Left hindlimb (tissue), 1 donor: ENCODE measurements at regions not wholly inside any gene's neighbourhood (a gene's known extent, or its start where the extent isn't known, plus 50 kb on each side); places are given as distances from the start of the nearest gene placed in this dataset.

Experiments used
- DNase-seq: peaks from one replicate; pipeline ENCODE4 v3.0.0-alpha.2; 2018

- no peak for DNase-seq
Observed at GRCh38 chr20:48194583-48194982, 409.3 kb upstream of the SULF2 start.

GRCh38 chr20:48193627-48194425 is 408.5 kb upstream of the SULF2 start:
- DNase-seq, result no peak

- DNase-seq, result no peak
Observed at GRCh38 chr20:48192109-48192508, 406.8 kb upstream of the SULF2 start.

DNA sequence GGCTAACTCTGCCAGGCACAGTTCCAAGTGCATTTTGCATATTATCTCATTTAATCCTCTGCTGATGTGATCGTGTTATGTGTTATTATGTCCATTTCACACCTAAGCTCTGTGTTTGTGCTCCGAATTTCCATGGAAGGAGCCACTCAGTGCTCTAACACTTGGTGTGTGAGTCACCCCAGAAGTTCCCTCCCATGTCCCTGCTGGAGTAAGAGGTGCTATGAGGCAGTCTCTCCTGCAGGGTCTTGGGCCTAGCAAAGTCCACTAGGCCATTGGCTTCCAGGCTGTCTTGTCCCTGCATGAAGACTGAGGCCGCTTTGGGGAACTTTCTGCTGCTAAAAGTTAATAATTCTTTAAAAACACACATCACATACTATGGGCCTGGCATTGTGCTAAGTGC is 405.9 kb upstream of the SULF2 start:
- no peak for DNase-seq

- DNase-seq, result no peak
Observed at GRCh38 chr20:48190757-48191156, 405.5 kb upstream of the SULF2 start.

DNA sequence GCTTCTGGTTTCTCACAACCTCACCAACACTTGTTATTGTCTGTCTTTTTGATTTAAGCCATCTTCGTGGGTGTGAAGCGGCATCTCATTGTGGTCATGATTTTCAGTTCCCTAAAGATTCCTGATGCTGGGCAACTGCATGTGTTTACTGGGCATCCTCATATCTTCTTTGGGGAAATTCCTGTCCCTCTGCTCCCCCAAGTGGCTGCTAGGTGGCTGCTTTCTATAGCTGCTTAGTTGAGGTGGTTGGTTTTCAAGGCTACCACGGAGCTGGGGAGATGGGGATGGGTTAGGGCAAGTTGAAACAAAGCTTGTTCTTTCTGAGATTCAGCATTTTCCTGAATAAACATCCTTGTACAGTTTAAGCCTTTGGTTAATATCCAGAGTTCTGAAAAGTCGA is 403.9 kb upstream of the SULF2 start:
- no peak for DNase-seq

GRCh38 chr20:48187851-48188250 is 402.6 kb upstream of the SULF2 start:
- DNase-seq, result no peak

DNA sequence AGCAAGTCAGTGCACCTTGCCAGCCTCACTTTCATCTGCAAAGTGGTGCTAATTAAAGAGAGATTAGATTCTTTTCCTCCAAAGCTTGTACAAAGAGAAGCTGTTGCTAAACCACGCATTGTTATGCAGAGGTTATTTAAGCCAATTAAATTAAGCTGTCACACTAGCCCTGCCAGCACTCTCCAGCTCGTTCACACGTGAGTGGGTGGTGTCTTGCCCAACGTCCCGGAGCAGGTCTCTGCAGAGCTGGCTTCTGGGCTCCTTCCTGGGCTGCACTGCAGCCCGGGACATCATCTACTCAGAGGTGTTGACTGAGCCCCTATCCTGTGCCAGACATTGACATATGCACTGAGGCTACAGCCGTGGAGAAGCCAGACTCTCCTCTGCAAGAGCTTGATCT is 401.6 kb upstream of the SULF2 start:
- no peak for DNase-seq

DNA sequence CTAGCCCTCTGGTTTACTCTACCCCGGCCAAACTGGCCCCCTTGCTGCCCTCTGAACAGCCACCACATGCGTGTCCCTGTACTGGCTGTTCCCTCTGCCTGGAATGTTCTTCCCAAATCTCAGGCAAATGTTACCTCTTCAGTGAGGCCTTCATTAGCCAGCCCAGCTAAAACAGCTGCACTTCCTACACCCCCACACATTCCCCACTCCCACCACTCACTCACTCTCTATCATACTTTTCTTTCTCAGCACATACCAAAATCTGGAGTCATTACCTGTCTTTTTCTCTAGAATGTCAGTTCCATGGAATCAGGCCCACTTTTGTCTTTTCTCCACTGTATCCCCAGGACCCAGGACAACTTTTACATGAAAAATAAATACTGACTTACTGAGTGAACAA is 401.2 kb upstream of the SULF2 start:
- DNase-seq, result no peak

- no peak for DNase-seq
Observed at GRCh38 chr20:48184229-48184628, 398.9 kb upstream of the SULF2 start.

DNA sequence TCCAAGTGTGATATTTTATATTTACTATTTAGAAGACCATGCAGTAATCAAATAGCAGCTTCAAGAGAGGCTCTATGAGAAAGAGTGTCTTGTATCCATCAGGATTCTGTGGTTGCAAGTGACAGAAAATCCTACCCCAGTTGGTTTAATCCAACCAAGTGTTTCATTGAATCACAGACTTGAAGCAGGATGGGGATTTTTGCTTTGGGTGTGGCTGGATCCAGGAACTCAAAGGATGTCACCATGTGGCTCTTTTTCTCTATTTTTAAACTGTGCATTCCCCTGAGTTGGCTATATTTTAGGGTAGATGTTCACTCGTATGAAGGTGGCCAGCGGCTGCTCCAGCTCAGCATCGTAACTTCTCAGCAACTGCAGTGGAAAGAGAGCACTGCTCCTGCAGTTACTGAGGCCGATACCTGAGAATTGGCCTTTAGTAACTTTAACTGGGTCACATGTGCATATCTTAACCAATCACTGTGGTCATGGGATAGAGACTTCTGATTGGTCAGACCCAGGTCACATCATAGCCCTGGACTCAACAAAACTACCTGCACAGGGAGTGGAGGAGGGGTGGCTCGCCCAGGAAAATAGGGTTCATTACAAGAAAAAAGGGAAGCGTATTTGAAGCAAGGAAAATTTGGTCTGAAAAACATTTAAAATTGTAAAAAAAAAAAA is 396.1 kb upstream of the SULF2 start:
- DNase-seq, result no peak

DNA sequence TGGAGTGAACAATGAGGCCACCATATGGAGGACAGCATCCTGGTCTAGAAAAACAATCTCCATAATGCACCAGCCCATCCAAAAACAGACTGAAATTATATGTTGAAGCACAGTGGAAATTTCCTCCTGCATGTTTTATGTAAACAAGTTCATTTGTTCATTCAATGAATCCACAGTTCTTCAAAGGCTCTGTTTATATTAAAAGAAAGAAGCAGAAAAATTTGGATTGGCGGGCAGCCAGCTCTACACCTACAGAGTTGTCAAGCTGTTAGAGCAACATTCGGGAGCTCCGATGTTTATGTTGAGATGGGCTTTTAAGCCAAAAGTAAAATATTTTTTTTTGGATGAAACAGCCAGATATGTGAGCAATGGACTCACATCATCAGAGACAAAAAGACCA is 395.3 kb upstream of the SULF2 start:
- DNase-seq, result no peak

- DNase-seq, result no peak
Observed at GRCh38 chr20:48180024-48180423, 394.7 kb upstream of the SULF2 start.

- DNase-seq, result no peak
Observed at GRCh38 chr20:48178633-48179032, 393.4 kb upstream of the SULF2 start.

DNA sequence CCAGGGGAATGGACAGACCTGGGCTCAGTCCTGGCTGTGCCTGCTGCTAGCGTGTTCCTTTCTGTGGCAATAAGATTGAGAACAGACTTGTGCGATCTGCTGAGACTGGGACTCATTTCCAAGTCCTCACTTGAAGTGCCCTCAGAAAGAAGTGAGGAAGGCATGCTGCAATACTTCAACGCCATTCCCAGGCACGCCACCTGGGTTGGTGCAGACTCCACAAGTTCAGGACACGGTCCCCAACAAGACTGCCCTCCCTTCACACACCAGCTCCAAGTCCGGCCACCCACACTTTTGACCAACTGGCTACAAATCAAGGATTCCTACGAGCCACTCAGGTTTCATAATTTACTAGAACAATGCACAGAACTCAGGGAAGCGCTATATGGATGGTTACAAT is 391.8 kb upstream of the SULF2 start:
- no peak for DNase-seq

GRCh38 chr20:48176139-48176538 is 390.9 kb upstream of the SULF2 start:
- no peak for DNase-seq

DNA sequence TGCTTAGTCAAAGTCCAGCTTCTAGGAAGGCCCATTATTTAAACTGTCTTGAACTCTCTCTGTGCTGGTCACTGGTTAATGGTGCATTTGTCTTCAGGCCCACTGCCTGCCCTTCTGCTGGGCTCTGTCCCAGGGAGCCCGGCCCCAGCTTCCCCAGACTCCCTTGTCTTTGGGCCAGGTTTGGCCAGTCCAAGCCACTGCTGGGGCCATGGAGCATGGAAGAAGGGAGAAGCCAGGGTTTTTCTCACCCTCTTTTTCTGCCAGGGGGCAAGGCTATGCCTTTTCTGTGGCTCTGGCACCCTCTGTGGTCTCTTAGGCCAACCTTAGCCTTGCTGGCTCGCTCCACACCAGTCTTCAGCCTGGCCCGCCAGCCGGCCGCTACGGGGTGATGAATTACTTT is 390.0 kb upstream of the SULF2 start:
- no peak for DNase-seq

DNA sequence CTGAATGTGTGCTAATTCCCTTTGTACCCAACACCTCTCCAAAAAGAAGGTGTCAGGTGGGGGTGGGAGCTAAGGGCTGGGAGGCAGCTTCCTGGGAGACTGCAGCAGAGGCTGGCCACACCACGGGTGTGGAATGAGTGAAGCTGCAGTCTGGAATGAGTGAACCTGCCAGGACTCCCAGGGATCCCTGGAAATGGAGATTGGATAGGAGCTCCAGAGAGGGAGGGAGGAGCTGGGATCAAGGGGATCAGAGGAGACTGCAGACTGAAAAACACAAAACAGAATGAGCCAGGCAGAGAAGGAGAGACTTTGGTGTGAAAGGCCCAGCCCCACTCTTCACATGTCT is 387.0 kb upstream of the SULF2 start:
- no peak for DNase-seq

GRCh38 chr20:48171626-48172356 is 386.5 kb upstream of the SULF2 start:
- DNase-seq, result no peak

GRCh38 chr20:48171071-48171470 is 385.8 kb upstream of the SULF2 start:
- no peak for DNase-seq

GRCh38 chr20:48170625-48171024 is 385.3 kb upstream of the SULF2 start:
- no peak for DNase-seq

DNA sequence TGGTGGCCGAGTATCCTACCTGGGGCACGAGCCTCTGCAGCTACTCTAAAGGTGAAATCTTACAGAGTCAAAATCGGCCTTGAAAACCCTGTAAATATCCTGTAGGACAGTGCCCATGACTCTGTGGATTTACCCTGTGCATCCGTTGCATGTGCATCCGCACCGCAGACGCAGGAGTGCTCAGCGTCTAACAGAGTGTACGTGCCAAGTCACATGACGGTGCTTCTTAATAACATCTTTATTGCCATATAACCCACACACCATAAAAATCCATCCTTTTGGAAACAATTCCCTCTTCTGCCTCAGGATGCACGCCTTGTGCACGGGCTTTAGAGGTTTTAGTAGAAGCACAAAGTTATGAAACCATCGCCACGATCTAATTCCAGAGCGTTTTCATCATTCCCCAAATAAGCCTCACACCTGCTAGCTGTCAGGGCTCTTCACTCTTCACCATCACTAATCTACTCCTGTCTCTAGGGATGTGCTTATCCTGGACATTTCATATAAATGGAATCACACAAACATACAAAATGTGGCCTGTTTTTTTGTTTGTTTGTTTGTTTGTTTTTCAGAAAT is 384.5 kb upstream of the SULF2 start:
- no peak for DNase-seq

GRCh38 chr20:48166082-48166835 is 381.0 kb upstream of the SULF2 start:
- no peak for DNase-seq
